Fibroblast of pulmonary artery (primary cell): ENCODE measurements at regions not wholly inside any gene's neighbourhood (a gene's known extent, or its start where the extent isn't known, plus 50 kb on each side); places are given as distances from the start of the nearest gene placed in this dataset.

Experiments used
- DNase-seq: peaks from one replicate; pipeline ENCODE4 v3.0.0-alpha.2; 2010; ENCODE audit warnings: low read depth
- H3K4me3 ChIP-seq: replicated peaks from 2 replicates; pipeline ENCODE4 v1.5.1; 2011; ENCODE audit warnings: low read depth, mild to moderate bottlenecking, control low read depth, low read length, moderate library complexity
- TF ChIP-seq, protein P1 (sequence below): IDR thresholded peaks from 2 replicates; pipeline ENCODE4 v1.5.1; 2011; ENCODE audit warnings: mild to moderate bottlenecking, control low read depth, low read length, inconsistent platforms; ENCODE audit errors: missing control alignments

- DNase-seq = no peak
- TF ChIP-seq, protein P1, sequence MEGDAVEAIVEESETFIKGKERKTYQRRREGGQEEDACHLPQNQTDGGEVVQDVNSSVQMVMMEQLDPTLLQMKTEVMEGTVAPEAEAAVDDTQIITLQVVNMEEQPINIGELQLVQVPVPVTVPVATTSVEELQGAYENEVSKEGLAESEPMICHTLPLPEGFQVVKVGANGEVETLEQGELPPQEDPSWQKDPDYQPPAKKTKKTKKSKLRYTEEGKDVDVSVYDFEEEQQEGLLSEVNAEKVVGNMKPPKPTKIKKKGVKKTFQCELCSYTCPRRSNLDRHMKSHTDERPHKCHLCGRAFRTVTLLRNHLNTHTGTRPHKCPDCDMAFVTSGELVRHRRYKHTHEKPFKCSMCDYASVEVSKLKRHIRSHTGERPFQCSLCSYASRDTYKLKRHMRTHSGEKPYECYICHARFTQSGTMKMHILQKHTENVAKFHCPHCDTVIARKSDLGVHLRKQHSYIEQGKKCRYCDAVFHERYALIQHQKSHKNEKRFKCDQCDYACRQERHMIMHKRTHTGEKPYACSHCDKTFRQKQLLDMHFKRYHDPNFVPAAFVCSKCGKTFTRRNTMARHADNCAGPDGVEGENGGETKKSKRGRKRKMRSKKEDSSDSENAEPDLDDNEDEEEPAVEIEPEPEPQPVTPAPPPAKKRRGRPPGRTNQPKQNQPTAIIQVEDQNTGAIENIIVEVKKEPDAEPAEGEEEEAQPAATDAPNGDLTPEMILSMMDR = no peak
- H3K4me3 ChIP-seq = no peak overlapping the region
Measured at GRCh38 chr3:18507333-18507732, 82.2 kb upstream of the SATB1 start.

GRCh38 chr3:18505056-18505455, 79.9 kb upstream of the SATB1 start:
- no peak overlapping the region for H3K4me3 ChIP-seq
- TF ChIP-seq, protein P1 = no peak
- no peak for DNase-seq

- TF ChIP-seq, protein P1 = no peak
- DNase-seq = no peak
- H3K4me3 ChIP-seq = no peak overlapping the region
Measured at GRCh38 chr3:18501679-18502343, 76.7 kb upstream of the SATB1 start.

DNA sequence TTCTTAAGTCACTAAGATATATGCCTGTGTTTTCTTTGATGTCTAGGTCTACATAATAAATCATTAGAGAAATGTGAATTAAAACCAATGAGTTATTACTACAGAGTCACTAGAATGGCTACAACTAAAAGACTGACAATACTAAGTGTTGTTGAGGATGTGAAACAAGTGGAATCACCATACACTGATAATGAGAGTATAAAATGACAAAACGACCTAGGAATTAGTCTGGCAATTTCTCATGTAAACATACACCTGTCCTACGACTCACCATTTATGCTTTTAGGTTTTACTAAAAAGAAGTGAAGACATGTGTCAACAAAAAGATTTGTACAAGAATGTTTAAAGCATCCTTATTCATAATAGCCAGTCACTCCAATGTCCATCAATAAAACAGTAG, 75.2 kb upstream of the SATB1 start:
- no peak overlapping the region for H3K4me3 ChIP-seq
- no peak for DNase-seq
- TF ChIP-seq, protein P1 = no peak

DNA sequence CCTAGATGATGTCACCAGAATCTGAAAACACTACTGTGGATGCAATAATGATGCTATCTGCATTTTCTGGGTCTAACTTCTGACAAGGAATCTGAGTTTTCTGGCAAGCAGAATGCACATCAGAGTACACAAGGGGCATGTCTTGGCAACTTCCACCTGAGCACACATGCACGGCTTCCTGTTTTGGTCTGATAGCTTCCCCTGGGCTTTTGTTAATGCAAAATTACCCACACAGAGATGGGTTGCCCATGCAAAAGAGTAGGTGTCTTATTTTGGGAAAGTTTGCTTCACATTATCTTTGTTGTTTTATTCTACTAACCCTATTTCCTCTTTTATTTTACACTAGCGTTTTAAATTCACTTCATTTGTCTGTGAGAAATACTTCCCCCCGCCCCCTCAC, 74.2 kb upstream of the SATB1 start:
- DNase-seq = no peak
- TF ChIP-seq, protein P1 = no peak
- no peak overlapping the region for H3K4me3 ChIP-seq

GRCh38 chr3:18494251-18494650, 69.1 kb upstream of the SATB1 start:
- no peak for DNase-seq
- TF ChIP-seq, protein P1 = no peak
- no peak overlapping the region for H3K4me3 ChIP-seq

DNA sequence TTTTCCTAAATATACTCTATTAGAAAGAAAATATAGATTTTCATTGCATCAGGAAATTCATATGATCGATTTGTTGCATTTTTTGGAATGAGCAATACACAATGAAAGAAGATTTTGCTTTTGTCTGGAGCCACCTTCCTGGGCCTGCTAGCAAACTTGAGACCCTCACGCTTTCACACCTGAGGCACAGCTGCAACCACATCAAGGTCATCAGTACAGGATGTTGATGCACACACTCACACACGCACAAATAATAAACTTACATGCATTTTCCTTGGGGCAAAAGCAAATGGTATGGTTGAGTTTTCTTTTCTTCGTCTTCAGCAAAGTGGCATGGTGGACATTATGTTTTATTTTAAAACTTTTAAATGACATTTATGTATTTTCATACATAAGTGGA, 64.8 kb upstream of the SATB1 start:
- TF ChIP-seq, protein P1 = no peak
- no peak for DNase-seq
- H3K4me3 ChIP-seq = no peak overlapping the region
